PC-9 (cell line): ENCODE measurements at regions not wholly inside any gene's neighbourhood (a gene's known extent, or its start where the extent isn't known, plus 50 kb on each side); places are given as distances from the start of the nearest gene placed in this dataset.

Experiments
- BruUV-seq: library from RNA; stranded (reverse); fragments of 400-500 nt; replicated peaks from 2 replicates; lab custom pipeline; 2021; lab: Mats Ljungman, UMichigan
- CTCF ChIA-PET: fragments of 300-600 bp; sonication (Branson Sonifier 250); formaldehyde crosslinking; loops from one replicate; lab custom pipeline; 2022; ENCODE audit warnings: antibody characterized with exemption; lab: Charles Lee
- POLR2A ChIA-PET: fragments of 300-600 bp; sonication (Branson Sonifier 250); formaldehyde crosslinking; loops from one replicate; lab custom pipeline; 2022; ENCODE audit warnings: antibody characterized with exemption; ENCODE audit not compliant: unreplicated experiment; lab: Charles Lee
- DNase-seq, 2 experiments: peaks; one replicate each; pipeline versions ENCODE4 v3.0.0 to v3.0.0-alpha.2; 2015 to 2022; ENCODE audit warnings: mixed read lengths in 1 of 2
- H2AFZ ChIP-seq: fragments of 200-600 bp; sonication (generic); 2 replicates; pipeline ENCODE4 v1.8.1; 2017; ENCODE audit warnings: antibody characterized with exemption
- H3F3A ChIP-seq: fragments of 200-600 bp; sonication (generic); 2 replicates; pipeline ENCODE4 v1.8.1; 2017; ENCODE audit warnings: antibody characterized with exemption, mild to moderate bottlenecking, low read depth; ENCODE audit not compliant: insufficient read depth
- H3K27ac ChIP-seq: fragments of 200-600 bp; sonication (generic); 2 replicates; pipeline ENCODE4 v1.6.1; 2016; ENCODE audit warnings: mixed run types
- H3K27me3 ChIP-seq: fragments of 200-600 bp; sonication (generic); 2 replicates; pipeline ENCODE4 v1.6.1; 2016; ENCODE audit warnings: low read depth, mixed run types; ENCODE audit not compliant: insufficient read depth
- H3K36me3 ChIP-seq: fragments of 200-600 bp; sonication (generic); 2 replicates; pipeline ENCODE4 v1.6.1; 2016; ENCODE audit warnings: low read depth, mixed run types
- H3K4me1 ChIP-seq: fragments of 200-600 bp; sonication (generic); replicated peaks from 2 replicates; pipeline ENCODE4 v1.6.1; 2016; ENCODE audit warnings: mixed run types; ENCODE audit not compliant: insufficient read depth
- H3K4me2 ChIP-seq: fragments of 200-600 bp; sonication (generic); 2 replicates; pipeline ENCODE4 v1.6.1; 2017; ENCODE audit warnings: mixed run types
- H3K4me3 ChIP-seq: fragments of 200-600 bp; sonication (generic); 2 replicates; pipeline ENCODE4 v1.6.1; 2016; ENCODE audit warnings: mixed run types
- H3K79me2 ChIP-seq: fragments of 200-600 bp; sonication (generic); 2 replicates; pipeline ENCODE4 v1.6.1; 2017; ENCODE audit warnings: low read depth, mixed run types
- H3K9me2 ChIP-seq: fragments of 200-600 bp; sonication (generic); 2 replicates; pipeline ENCODE4 v1.8.1; 2017; ENCODE audit warnings: mild to moderate bottlenecking; ENCODE audit not compliant: insufficient read depth
- H3K9me3 ChIP-seq: fragments of 200-600 bp; sonication (generic); 2 replicates; pipeline ENCODE4 v1.8.1; 2016; ENCODE audit warnings: low read depth; ENCODE audit not compliant: insufficient read depth
- H4K20me1 ChIP-seq: fragments of 200-600 bp; sonication (generic); 2 replicates; pipeline ENCODE4 v1.8.1; 2017; ENCODE audit not compliant: insufficient read depth
- EZH2 ChIP-seq: fragments of 200-600 bp; sonication (generic); IDR thresholded peaks from 2 replicates; pipeline ENCODE4 v1.8.0; 2017; ENCODE audit warnings: antibody characterized with exemption, low read depth
- intact Hi-C: fragments of 100-400 bp; cut with micrococcal nuclease; formaldehyde crosslinking; loops from one replicate; pipeline ENCODE4 v1.10.0; 2022; ENCODE audit not compliant: unreplicated experiment
- TF ChIP-seq, protein P1 (sequence below): fragments of 200-600 bp; sonication (generic); conservative IDR thresholded peaks from 2 replicates; pipeline ENCODE4 v1.6.1; 2017; ENCODE audit warnings: mixed run types, antibody characterized with exemption, mild to moderate bottlenecking, moderate library complexity

DNA sequence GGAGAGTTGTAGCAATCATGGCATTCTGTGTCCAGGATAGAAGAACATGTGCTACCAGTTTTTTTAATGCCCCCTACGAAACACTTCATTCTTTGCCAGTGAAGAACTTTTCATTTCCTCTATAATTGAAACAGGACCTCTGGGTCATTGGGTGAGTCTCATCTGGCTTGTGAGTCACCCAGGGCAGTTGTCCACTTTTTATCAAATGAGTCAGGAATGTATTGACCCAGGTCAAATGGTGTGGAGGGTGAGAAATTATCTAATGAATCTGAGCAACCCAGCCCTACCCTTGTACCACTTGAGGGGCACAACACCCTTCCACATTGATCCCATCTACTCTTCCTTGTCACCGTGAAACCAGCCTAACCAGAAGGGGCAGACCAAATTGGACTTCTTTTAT lies 417.3 kb upstream of the PROX1 start:
- Histone ChIP-seq H3K4me3 (no peak overlapping the region), H3K4me1 (peaks cover 46% of the 10 kb centered on the region), H4K20me1 (no peaks in the 10 kb centered on the region), H3K4me2 (peak overlapping the region; percentile 61), H3K9me3 (peaks cover 4% of the 10 kb centered on the region; the same call in 1 of the 2 replicates), H2AFZ (no peak overlapping the region), H3K9me2 (no peaks in the 10 kb centered on the region), H3F3A (peaks cover 39% of the 10 kb centered on the region), H3K27me3 (no peaks in the 10 kb centered on the region), H3K79me2 (no peaks in the 10 kb centered on the region), H3K36me3 (no peaks in the 10 kb centered on the region), H3K27ac (peak overlapping the region; percentile 96)
- intact Hi-C loops, result no loop called here
- BruUV-seq, result no TSS peak
- ChIA-PET CTCF (no interaction called here), POLR2A (no interaction called here)
- no peak for TF ChIP-seq EZH2
- TF ChIP-seq, protein P1, sequence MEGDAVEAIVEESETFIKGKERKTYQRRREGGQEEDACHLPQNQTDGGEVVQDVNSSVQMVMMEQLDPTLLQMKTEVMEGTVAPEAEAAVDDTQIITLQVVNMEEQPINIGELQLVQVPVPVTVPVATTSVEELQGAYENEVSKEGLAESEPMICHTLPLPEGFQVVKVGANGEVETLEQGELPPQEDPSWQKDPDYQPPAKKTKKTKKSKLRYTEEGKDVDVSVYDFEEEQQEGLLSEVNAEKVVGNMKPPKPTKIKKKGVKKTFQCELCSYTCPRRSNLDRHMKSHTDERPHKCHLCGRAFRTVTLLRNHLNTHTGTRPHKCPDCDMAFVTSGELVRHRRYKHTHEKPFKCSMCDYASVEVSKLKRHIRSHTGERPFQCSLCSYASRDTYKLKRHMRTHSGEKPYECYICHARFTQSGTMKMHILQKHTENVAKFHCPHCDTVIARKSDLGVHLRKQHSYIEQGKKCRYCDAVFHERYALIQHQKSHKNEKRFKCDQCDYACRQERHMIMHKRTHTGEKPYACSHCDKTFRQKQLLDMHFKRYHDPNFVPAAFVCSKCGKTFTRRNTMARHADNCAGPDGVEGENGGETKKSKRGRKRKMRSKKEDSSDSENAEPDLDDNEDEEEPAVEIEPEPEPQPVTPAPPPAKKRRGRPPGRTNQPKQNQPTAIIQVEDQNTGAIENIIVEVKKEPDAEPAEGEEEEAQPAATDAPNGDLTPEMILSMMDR, result no peak
- peak in 1 of 2 experiments; percentile 97 for DNase-seq

DNA sequence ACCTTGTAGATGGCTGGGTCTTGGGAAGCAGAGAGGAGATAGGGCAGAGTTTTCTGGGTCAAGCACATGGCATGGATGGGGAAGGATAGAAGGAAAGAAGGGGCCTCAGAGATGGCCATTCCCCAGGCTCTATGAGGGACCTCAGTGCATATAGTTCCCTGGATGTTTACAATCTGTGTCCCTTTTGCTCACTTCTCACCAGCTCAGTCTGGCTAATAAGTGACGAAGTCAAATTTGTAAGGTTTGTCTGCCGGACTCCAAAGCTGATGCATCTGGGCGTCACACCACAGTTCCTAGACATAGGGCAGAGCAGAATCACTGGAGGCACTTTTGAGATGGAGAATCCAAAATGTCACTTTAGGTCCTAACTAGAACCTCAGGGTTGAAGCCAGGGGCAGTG lies 416.4 kb upstream of the PROX1 start:
- Histone ChIP-seq H3K79me2 (no peaks in the 10 kb centered on the region), H3K4me2 (peak overlapping the region; percentile 35; the same call in 1 of the 2 replicates), H3F3A (peaks cover 39% of the 10 kb centered on the region), H4K20me1 (no peaks in the 10 kb centered on the region), H3K27ac (peak overlapping the region; percentile 96), H2AFZ (no peak overlapping the region), H3K9me3 (peaks cover 4% of the 10 kb centered on the region; the same call in 1 of the 2 replicates), H3K4me1 (peaks cover 46% of the 10 kb centered on the region), H3K36me3 (no peaks in the 10 kb centered on the region), H3K9me2 (no peaks in the 10 kb centered on the region), H3K4me3 (no peak overlapping the region), H3K27me3 (no peaks in the 10 kb centered on the region)
- intact Hi-C loops, result no loop called here
- TF ChIP-seq EZH2, result no peak
- TF ChIP-seq, protein P1, result no peak
- no TSS peak for BruUV-seq
- POLR2A ChIA-PET, result no interaction called here
- DNase-seq, result no peak
- CTCF ChIA-PET, result no interaction called here

DNA sequence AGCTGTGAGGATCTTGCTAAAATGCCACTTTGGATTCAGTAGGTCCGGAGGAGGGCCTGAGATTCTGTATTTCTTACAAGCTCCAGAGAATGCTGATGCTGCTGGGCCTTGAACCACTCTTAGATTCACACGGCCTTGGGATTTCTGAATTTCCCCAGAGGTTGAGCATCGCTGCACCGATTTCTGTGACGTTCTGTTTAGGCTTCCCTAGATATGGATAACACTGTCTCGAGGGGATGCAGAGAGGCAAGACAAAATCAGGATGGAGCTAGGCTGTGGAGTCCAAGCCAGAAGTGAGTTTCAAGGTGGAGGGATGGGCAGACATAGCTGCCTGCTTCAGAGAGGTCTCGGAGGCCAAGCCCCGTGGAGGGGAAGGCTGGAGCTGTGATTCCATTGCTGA lies 415.9 kb upstream of the PROX1 start:
- ChIA-PET POLR2A (no interaction called here), CTCF (no interaction called here)
- Histone ChIP-seq H3K9me3 (no peaks in the 10 kb centered on the region), H3K27ac (no peak overlapping the region), H3K4me2 (no peak overlapping the region), H4K20me1 (no peaks in the 10 kb centered on the region), H3K79me2 (no peaks in the 10 kb centered on the region), H3K4me3 (no peak overlapping the region), H3K36me3 (no peaks in the 10 kb centered on the region), H3K4me1 (peaks cover 46% of the 10 kb centered on the region), H3F3A (peaks cover 39% of the 10 kb centered on the region), H3K27me3 (no peaks in the 10 kb centered on the region), H2AFZ (no peak overlapping the region), H3K9me2 (no peaks in the 10 kb centered on the region)
- DNase-seq, result no peak
- intact Hi-C loops, result no loop called here
- TF ChIP-seq, protein P1, result no peak
- no peak for TF ChIP-seq EZH2
- no TSS peak for BruUV-seq
